ENCODE measurements at regions not wholly inside any gene's neighbourhood (a gene's known extent, or its start where the extent isn't known, plus 50 kb on each side); places are given as distances from the start of the nearest gene placed in this dataset.

- dilution Hi-C loops (cut with HindIII; ENCODE audit: low sequenced_read_pairs, unreplicated experiment) (no loop called here), in situ Hi-C loops (cut with MboI; ENCODE audit: low sequenced_read_pairs) (no loop called here), intact Hi-C loops (cut with micrococcal nuclease) (loop anchor here (2.0 to 5.0 kb wide), 2 partner anchors 81 to 91 kb away; no protein-coding TSS in a partner anchor)
- Histone ChIP-seq H2AK9ac (replicated peaks; ENCODE audit: low read depth, low read length, poor library complexity) (no peak overlapping the region), H3K36me3 (ENCODE audit: control insufficient read depth, insufficient read depth, low read length) (no peaks in the 10 kb centered on the region), H2AK5ac (ENCODE audit: low read depth, low read length) (no peak overlapping the region), H3K4me2 (ENCODE audit: low read depth, low read length) (peak overlapping the region; percentile 26; the same call in 1 of the 2 replicates), H4K5ac (ENCODE audit: low read depth, low read length) (no peak overlapping the region), H3K56ac (ENCODE audit: extremely low read depth, insufficient read depth, low read length) (no peak overlapping the region), H3K79me1 (ENCODE audit: low read depth in 1 of 2, low read length in 2 of 2) (no peaks in the 10 kb centered on the region), H3K27ac (ENCODE audit: insufficient read depth, low read length) (no peak overlapping the region), H4K91ac (ENCODE audit: insufficient read depth, low read depth, low read length) (no peak overlapping the region), H4K20me1 (ENCODE audit: insufficient read depth, low read length) (no peaks in the 10 kb centered on the region), H3K14ac (replicated peaks; ENCODE audit: low read depth, low read length) (no peak overlapping the region), H3K27me3 (ENCODE audit: control insufficient read depth, insufficient read depth, low read length) (no peaks in the 10 kb centered on the region), H2BK15ac (ENCODE audit: low read depth, low read length) (no peak overlapping the region), H3K9ac (ENCODE audit: low read depth, low read length) (no peak overlapping the region), H3K23ac (ENCODE audit: low read depth, low read length) (no peak overlapping the region), H2AFZ (replicated peaks; ENCODE audit: low read length, poor library complexity) (no peak overlapping the region), H2BK20ac (ENCODE audit: low read depth, low read length) (no peak overlapping the region), H4K8ac (ENCODE audit: low read depth in 2 of 2, low read length in 2 of 2) (no peak overlapping the region), H3K4ac (ENCODE audit: low read depth, low read length) (no peak overlapping the region), H2BK5ac (ENCODE audit: low read depth, low read length, poor library complexity, severe bottlenecking) (no peak overlapping the region), H3K9me1 (ENCODE audit: insufficient read depth, low read length) (peaks cover 4% of the 10 kb centered on the region; the same call in 1 of the 2 replicates), H3K4me1 (ENCODE audit: control insufficient read depth, insufficient read depth, low read length) (peaks cover 10% of the 10 kb centered on the region), H2BK120ac (ENCODE audit: low read depth, low read length) (no peak overlapping the region), H3K9me3 (ENCODE audit: control insufficient read depth, insufficient read depth, low read length) (no peaks in the 10 kb centered on the region), H3K4me3 (ENCODE audit: insufficient read depth, low read depth, low read length) (no peak overlapping the region), H3K18ac (ENCODE audit: low read depth, low read length) (no peak overlapping the region)
- ChIA-PET POLR2A (ENCODE audit: unreplicated experiment) (no interaction called here), CTCF (interaction anchor here (1.0 kb wide), 1 partner anchor 44 kb away, joined by 3 read pairs; no protein-coding TSS in a partner anchor)
- BruUV-seq (replicated peaks), result no TSS peak
- DNase-seq (peak; percentile 91), ATAC-seq (ENCODE audit: low read depth) (peak; percentile 76)
- no CpG with 5 or more reads among the region's 3 CpGs for whole genome bisulfite sequencing, 2 experiments (ENCODE audit: extremely low coverage in 2 of 2, insufficient read length in 1 of 2)
- TF ChIP-seq SMC3 (IDR thresholded peaks at IDR 0.05; ENCODE audit: low read depth, low read length) (no peak), BHLHE40 (IDR thresholded peaks at IDR 0.05; ENCODE audit: low read depth, low read length) (peak; percentile 49; the same call in 1 of the 2 replicates), FOS (IDR thresholded peaks at IDR 0.05; ENCODE audit: low read depth, low read length) (0 out of 2 replicates have a peak, but pooled peaks have one; percentile 16), RAD21 (IDR thresholded peaks at IDR 0.05; ENCODE audit: low read length) (no peak), CHD1 (IDR thresholded peaks at IDR 0.05; ENCODE audit: low read depth, low read length) (no peak), CEBPB (IDR thresholded peaks at IDR 0.05; ENCODE audit: low read depth, low read length) (peak; percentile 41), MAFK (IDR thresholded peaks at IDR 0.05; ENCODE audit: low read depth, low read length) (0 out of 2 replicates have a peak, but pooled peaks have one; percentile 11)
Measured at GRCh38 chr3:168341192-168341815, 245.6 kb upstream of the GOLIM4 start.
